ENCODE measurements at regions not wholly inside any gene's neighbourhood (a gene's known extent, or its start where the extent isn't known, plus 50 kb on each side); places are given as distances from the start of the nearest gene placed in this dataset.

DNA sequence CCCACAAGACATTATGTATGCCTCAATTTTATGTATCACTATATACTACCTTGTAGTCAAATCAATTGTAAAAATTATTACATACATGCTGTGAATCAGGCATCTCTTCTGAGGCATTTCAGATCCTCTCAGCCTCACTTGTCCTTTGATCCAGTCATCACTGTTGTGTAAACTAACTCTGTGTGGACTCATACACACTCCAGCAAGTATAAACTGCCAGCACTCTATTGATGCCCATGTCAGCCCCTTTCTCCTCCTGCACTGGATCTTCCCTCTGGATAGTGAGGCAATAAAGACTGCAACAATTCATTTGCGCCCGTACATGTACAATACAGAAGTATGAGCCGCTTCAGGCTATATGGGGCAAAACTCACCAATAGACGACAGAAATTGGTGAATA lies 364.7 kb upstream of the TGFBR2 start:
- TF ChIP-seq POLR2A (IDR thresholded peaks at IDR 0.05; ENCODE audit: low read length) (no peak), GATA1 (IDR thresholded peaks at IDR 0.05; ENCODE audit: low read depth, low read length) (no peak)
